A673 (cell line): ENCODE measurements at regions not wholly inside any gene's neighbourhood (a gene's known extent, or its start where the extent isn't known, plus 50 kb on each side); places are given as distances from the start of the nearest gene placed in this dataset.

ENCODE experiments used
- BruUV-seq: library from RNA; stranded (reverse); fragments of 400-500 nt; replicated peaks from 2 replicates; lab custom pipeline; 2021; lab: Mats Ljungman, UMichigan
- CTCF ChIA-PET: fragments of 300-600 bp; sonication (Branson Sonifier 250); formaldehyde crosslinking; loops from one replicate; lab custom pipeline; 2022; ENCODE audit warnings: antibody characterized with exemption; lab: Charles Lee
- POLR2A ChIA-PET: fragments of 300-600 bp; sonication (Branson Sonifier 250); formaldehyde crosslinking; loops from one replicate; lab custom pipeline; 2022; ENCODE audit warnings: antibody characterized with exemption; ENCODE audit not compliant: low non-redundant PET; lab: Charles Lee
- DNase-seq: peaks from one replicate; pipeline ENCODE4 v3.0.0-alpha.2; 2015; ENCODE audit warnings: low spot score
- H3K27ac ChIP-seq: fragments of 200-600 bp; sonication (generic); 2 replicates; pipeline ENCODE4 v1.5.1; 2016; ENCODE audit warnings: mixed run types, low read depth, mild to moderate bottlenecking, mixed read lengths, antibody characterized with exemption, low read length; ENCODE audit not compliant: poor library complexity, severe bottlenecking
- H3K27me3 ChIP-seq: fragments of 200-600 bp; sonication (generic); replicated peaks from 2 replicates; pipeline ENCODE4 v1.6.1; 2017; ENCODE audit warnings: mixed run types, low read depth, mild to moderate bottlenecking, mixed read lengths, antibody characterized with exemption, low read length; ENCODE audit not compliant: insufficient read depth, poor library complexity
- H3K36me3 ChIP-seq: fragments of 200-600 bp; sonication (generic); 2 replicates; pipeline ENCODE4 v1.6.1; 2016; ENCODE audit warnings: mixed run types, mild to moderate bottlenecking, mixed read lengths, antibody characterized with exemption, low read length; ENCODE audit not compliant: insufficient read depth, poor library complexity, severe bottlenecking
- H3K4me1 ChIP-seq: fragments of 200-600 bp; sonication (generic); 2 replicates; pipeline ENCODE4 v1.6.1; 2017; ENCODE audit warnings: mixed run types, mild to moderate bottlenecking, mixed read lengths, antibody characterized with exemption, low read length; ENCODE audit not compliant: insufficient read depth, poor library complexity, severe bottlenecking
- H3K4me3 ChIP-seq: fragments of 200-600 bp; sonication (generic); 2 replicates; pipeline ENCODE4 v1.5.1; 2016; ENCODE audit warnings: low read depth, mixed run types, mild to moderate bottlenecking, mixed read lengths, low read length; ENCODE audit not compliant: poor library complexity, severe bottlenecking
- H3K9me3 ChIP-seq: fragments of 200-600 bp; sonication (generic); 2 replicates; pipeline ENCODE4 v1.6.1; 2016; ENCODE audit warnings: mixed run types, low read depth, mild to moderate bottlenecking, mixed read lengths, antibody characterized with exemption, low read length; ENCODE audit not compliant: poor library complexity, severe bottlenecking
- EZH2 ChIP-seq: fragments of 200-600 bp; sonication (generic); IDR thresholded peaks from 2 replicates; pipeline ENCODE4 v1.6.1; 2017; ENCODE audit warnings: borderline replicate concordance, low read depth, mild to moderate bottlenecking, mixed read lengths, antibody characterized with exemption, low read length; ENCODE audit not compliant: poor library complexity, severe bottlenecking
- intact Hi-C: fragments of 100-400 bp; cut with micrococcal nuclease; formaldehyde crosslinking; loops from one replicate; pipeline ENCODE4 v1.10.0; 2022; ENCODE audit not compliant: unreplicated experiment
- TF ChIP-seq, protein P1 (sequence below): fragments of 300-800, 200-600 bp; sonication (generic); conservative IDR thresholded peaks from 2 replicates; pipeline ENCODE4 v1.5.1; 2017; ENCODE audit warnings: low read depth, mild to moderate bottlenecking, antibody characterized with exemption, low read length, moderate library complexity, mixed read lengths

DNA sequence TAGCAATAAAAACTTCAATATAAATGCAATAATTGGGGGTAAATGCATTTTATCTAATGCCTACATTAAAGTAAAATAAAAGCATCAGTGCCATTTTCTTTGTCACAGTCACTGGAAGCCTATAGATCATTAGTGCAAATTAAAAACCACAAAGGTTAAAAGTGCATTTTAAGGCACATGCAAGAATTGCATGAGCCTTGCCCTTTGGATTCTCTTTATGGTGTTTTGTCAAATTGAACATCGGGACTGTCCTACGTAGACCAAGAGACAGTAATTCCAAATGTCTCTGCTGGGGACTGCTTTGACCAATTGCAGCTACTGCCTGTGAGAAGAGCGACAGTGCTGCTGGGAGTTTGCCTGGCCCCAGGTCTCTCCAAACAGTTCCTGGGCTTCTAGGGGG lies 130.3 kb upstream of the SATB2 start:
- ChIA-PET POLR2A (no interaction called here), CTCF (no interaction called here)
- Histone ChIP-seq H3K27ac (no peak overlapping the region), H3K9me3 (no peaks in the 10 kb centered on the region), H3K36me3 (no peaks in the 10 kb centered on the region), H3K4me3 (no peak overlapping the region), H3K27me3 (no peaks in the 10 kb centered on the region), H3K4me1 (peaks cover 23% of the 10 kb centered on the region)
- BruUV-seq = no TSS peak
- intact Hi-C loops = no loop called here
- no peak for DNase-seq
- no peak for TF ChIP-seq EZH2
- TF ChIP-seq, protein P1, sequence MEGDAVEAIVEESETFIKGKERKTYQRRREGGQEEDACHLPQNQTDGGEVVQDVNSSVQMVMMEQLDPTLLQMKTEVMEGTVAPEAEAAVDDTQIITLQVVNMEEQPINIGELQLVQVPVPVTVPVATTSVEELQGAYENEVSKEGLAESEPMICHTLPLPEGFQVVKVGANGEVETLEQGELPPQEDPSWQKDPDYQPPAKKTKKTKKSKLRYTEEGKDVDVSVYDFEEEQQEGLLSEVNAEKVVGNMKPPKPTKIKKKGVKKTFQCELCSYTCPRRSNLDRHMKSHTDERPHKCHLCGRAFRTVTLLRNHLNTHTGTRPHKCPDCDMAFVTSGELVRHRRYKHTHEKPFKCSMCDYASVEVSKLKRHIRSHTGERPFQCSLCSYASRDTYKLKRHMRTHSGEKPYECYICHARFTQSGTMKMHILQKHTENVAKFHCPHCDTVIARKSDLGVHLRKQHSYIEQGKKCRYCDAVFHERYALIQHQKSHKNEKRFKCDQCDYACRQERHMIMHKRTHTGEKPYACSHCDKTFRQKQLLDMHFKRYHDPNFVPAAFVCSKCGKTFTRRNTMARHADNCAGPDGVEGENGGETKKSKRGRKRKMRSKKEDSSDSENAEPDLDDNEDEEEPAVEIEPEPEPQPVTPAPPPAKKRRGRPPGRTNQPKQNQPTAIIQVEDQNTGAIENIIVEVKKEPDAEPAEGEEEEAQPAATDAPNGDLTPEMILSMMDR = no peak

DNA sequence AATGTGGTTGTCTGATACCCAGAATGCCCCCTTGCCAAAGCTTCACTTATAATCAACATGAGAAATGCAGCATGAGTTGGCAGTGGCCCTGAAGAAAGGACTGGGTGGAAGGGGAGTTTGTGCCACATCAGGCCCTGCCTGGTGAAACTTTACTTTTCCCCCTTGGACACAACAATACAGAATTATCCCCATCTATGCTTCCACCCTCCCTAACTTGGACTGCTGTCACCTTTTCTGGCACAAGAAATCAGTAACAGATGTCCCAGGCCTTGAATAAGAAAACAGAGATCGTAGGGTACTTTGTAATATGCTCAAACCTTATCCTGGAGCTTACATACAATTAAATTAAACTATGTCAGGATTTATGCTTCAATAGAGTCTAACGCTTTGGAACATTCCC lies 128.9 kb upstream of the SATB2 start:
- BruUV-seq = no TSS peak

GRCh38 chr2:199583676-199584075 lies 125.9 kb upstream of the SATB2 start:
- Histone ChIP-seq H3K27ac (no peak overlapping the region), H3K27me3 (no peaks in the 10 kb centered on the region), H3K36me3 (no peaks in the 10 kb centered on the region), H3K4me3 (no peak overlapping the region), H3K9me3 (no peaks in the 10 kb centered on the region), H3K4me1 (peaks cover 21% of the 10 kb centered on the region)
- DNase-seq = no peak
- TF ChIP-seq, protein P1 = no peak
- TF ChIP-seq EZH2 = no peak
- intact Hi-C loops = no loop called here
- ChIA-PET POLR2A (no interaction called here), CTCF (no interaction called here)
- BruUV-seq = no TSS peak

More for the DNA sequence above, 128.9 kb upstream of the SATB2 start:
- H3K27me3 ChIP-seq = no peaks in the 10 kb centered on the region
- H3K27ac ChIP-seq = no peak overlapping the region
- no peak overlapping the region for H3K4me3 ChIP-seq
- ChIA-PET POLR2A (no interaction called here), CTCF (no interaction called here)
- H3K36me3 ChIP-seq = no peaks in the 10 kb centered on the region
- peaks cover 32% of the 10 kb centered on the region for H3K4me1 ChIP-seq
- intact Hi-C loops = no loop called here
- no peak for DNase-seq
- TF ChIP-seq EZH2 = no peak
- TF ChIP-seq, protein P1 = no peak
- H3K9me3 ChIP-seq = no peaks in the 10 kb centered on the region
